ENCODE measurements at regions not wholly inside any gene's neighbourhood (a gene's known extent, or its start where the extent isn't known, plus 50 kb on each side); places are given as distances from the start of the nearest gene placed in this dataset.

GRCh38 chr2:177131858-177132257 lies 80.7 kb upstream of the HNRNPA3 start:
- TF ChIP-seq FOXP1 (CRISPR knock-in tag; IDR thresholded peaks at IDR 0.05; ENCODE audit: borderline replicate concordance): no peak
- TF ChIP-seq TP53 (CRISPR knock-in tag; IDR thresholded peaks at IDR 0.05): no peak
- TF ChIP-seq E2F1 (CRISPR knock-in tag; IDR thresholded peaks at IDR 0.05): no peak
- TF ChIP-seq NFE2L1 (CRISPR knock-in tag; IDR thresholded peaks at IDR 0.05): no peak
- no peak for TF ChIP-seq PRRX2 (CRISPR knock-in tag; IDR thresholded peaks at IDR 0.05)
- no peak for TF ChIP-seq PRDM15 (CRISPR knock-in tag; IDR thresholded peaks at IDR 0.05)
- TF ChIP-seq E2F5 (CRISPR knock-in tag; IDR thresholded peaks at IDR 0.05): no peak
- no peak for TF ChIP-seq ARID4B (CRISPR knock-in tag; IDR thresholded peaks at IDR 0.05; ENCODE audit: borderline replicate concordance)
- no peak for TF ChIP-seq ATF1 (CRISPR knock-in tag; IDR thresholded peaks at IDR 0.05)
- no peak for TF ChIP-seq E2F4 (CRISPR knock-in tag; IDR thresholded peaks at IDR 0.05; ENCODE audit: borderline replicate concordance, low read depth)
- no peak for TF ChIP-seq USF1 (CRISPR knock-in tag; IDR thresholded peaks at IDR 0.05)
- TF ChIP-seq ZNF232 (CRISPR knock-in tag; IDR thresholded peaks at IDR 0.05): no peak
- no peaks in the 10 kb centered on the region for H3K9me3 Mint-ChIP-seq

GRCh38 chr2:177138823-177139222 lies 73.8 kb upstream of the HNRNPA3 start:
- Mint-ChIP-seq H3K4me3 (no peak overlapping the region), H3K4me1 (no peaks in the 10 kb centered on the region), H3K9me3 (no peaks in the 10 kb centered on the region), H3K27ac (no peak overlapping the region), H3K36me3 (no peaks in the 10 kb centered on the region), H3K27me3 (ENCODE audit: low read depth) (no peaks in the 10 kb centered on the region)
- ATAC-seq (no peak), DNase-seq (ENCODE audit: low spot score) (no peak)
- ChIA-PET POLR2A (no interaction called here), CTCF (interaction anchor here (2.9 kb wide), 1 partner anchor 10 kb away, joined by 9 read pairs; no protein-coding TSS in a partner anchor)
- TF ChIP-seq ZNF121 (CRISPR knock-in tag; IDR thresholded peaks at IDR 0.05): no peak
- TF ChIP-seq PRRX2 (CRISPR knock-in tag; IDR thresholded peaks at IDR 0.05): no peak
- no peak for TF ChIP-seq ATF2 (CRISPR knock-in tag; IDR thresholded peaks at IDR 0.05; ENCODE audit: borderline replicate concordance, low read depth)
- no peak for TF ChIP-seq SMAD4 (CRISPR knock-in tag; IDR thresholded peaks at IDR 0.05)
- TF ChIP-seq ARID4B (CRISPR knock-in tag; IDR thresholded peaks at IDR 0.05; ENCODE audit: borderline replicate concordance): no peak
- TF ChIP-seq ZNF317 (CRISPR knock-in tag; IDR thresholded peaks at IDR 0.05; ENCODE audit: borderline replicate concordance, low read depth): no peak

More at GRCh38 chr2:177131858-177132257, 80.7 kb upstream of the HNRNPA3 start:
- DNase-seq (ENCODE audit: low spot score) (no peak), ATAC-seq (no peak)
- CTCF ChIA-PET: no interaction called here
- Mint-ChIP-seq H3K4me1 (no peaks in the 10 kb centered on the region), H3K4me3 (no peak overlapping the region), H3K36me3 (no peaks in the 10 kb centered on the region), H3K27ac (no peak overlapping the region), H3K27me3 (ENCODE audit: low read depth) (no peaks in the 10 kb centered on the region)
- POLR2A ChIA-PET: no interaction called here

Measured in WTC11 (cell line).